HUES48 (cell line): ENCODE measurements at regions not wholly inside any gene's neighbourhood (a gene's known extent, or its start where the extent isn't known, plus 50 kb on each side); places are given as distances from the start of the nearest gene placed in this dataset.

Experiments used
- H3K27ac ChIP-seq: one replicate; pipeline ENCODE4 v1.7.0; 2013; ENCODE audit warnings: low read depth, low read length, inconsistent platforms
- H3K27me3 ChIP-seq: 2 replicates; pipeline ENCODE4 v1.6.1; 2013; ENCODE audit warnings: mild to moderate bottlenecking, low read length; ENCODE audit not compliant: control insufficient read depth, insufficient read depth
- H3K36me3 ChIP-seq: 2 replicates; pipeline ENCODE4 v1.6.1; 2013; ENCODE audit warnings: low read length; ENCODE audit not compliant: control insufficient read depth, insufficient read depth
- H3K4me1 ChIP-seq: 2 replicates; pipeline ENCODE4 v1.6.1; 2013; ENCODE audit warnings: mild to moderate bottlenecking, low read length; ENCODE audit not compliant: control insufficient read depth, insufficient read depth
- H3K4me3 ChIP-seq: 2 replicates; pipeline ENCODE4 v1.5.1; 2013; ENCODE audit warnings: mild to moderate bottlenecking, low read depth, low read length
- H3K9ac ChIP-seq: 2 replicates; pipeline ENCODE4 v1.6.1; 2013; ENCODE audit warnings: mild to moderate bottlenecking, low read depth, low read length, moderate library complexity
- H3K9me3 ChIP-seq: 2 replicates; pipeline ENCODE4 v1.6.1; 2013; ENCODE audit warnings: low read length; ENCODE audit not compliant: control insufficient read depth, insufficient read depth

- Histone ChIP-seq H3K4me3 (no peak overlapping the region), H3K9me3 (no peaks in the 10 kb centered on the region), H3K4me1 (no peaks in the 10 kb centered on the region), H3K27ac (no peak overlapping the region), H3K36me3 (no peaks in the 10 kb centered on the region), H3K27me3 (no peaks in the 10 kb centered on the region; the same call in 1 of the 2 replicates), H3K9ac (no peak overlapping the region)
Observed at GRCh38 chr12:115752156-115752555, 525.3 kb downstream of the MED13L start.

- Histone ChIP-seq H3K4me1 (no peaks in the 10 kb centered on the region), H3K27ac (no peak overlapping the region), H3K4me3 (no peak overlapping the region), H3K9me3 (no peaks in the 10 kb centered on the region), H3K36me3 (no peaks in the 10 kb centered on the region), H3K27me3 (no peaks in the 10 kb centered on the region; the same call in 1 of the 2 replicates), H3K9ac (no peak overlapping the region)
Observed at GRCh38 chr12:115750340-115750739, 527.2 kb downstream of the MED13L start.

- no peaks in the 10 kb centered on the region for H3K4me1 ChIP-seq
- no peak overlapping the region for H3K4me3 ChIP-seq
- H3K36me3 ChIP-seq, result no peaks in the 10 kb centered on the region
- no peaks in the 10 kb centered on the region for H3K27me3 ChIP-seq
- no peak overlapping the region for H3K9ac ChIP-seq
- no peak overlapping the region for H3K27ac ChIP-seq
- H3K9me3 ChIP-seq, result no peaks in the 10 kb centered on the region
Observed at GRCh38 chr12:115749071-115749841, 528.2 kb downstream of the MED13L start.

- Histone ChIP-seq H3K9me3 (no peaks in the 10 kb centered on the region), H3K27ac (no peak overlapping the region), H3K27me3 (no peaks in the 10 kb centered on the region), H3K36me3 (no peaks in the 10 kb centered on the region), H3K4me1 (no peaks in the 10 kb centered on the region), H3K9ac (no peak overlapping the region), H3K4me3 (no peak overlapping the region)
Observed at GRCh38 chr12:115740586-115741155, 536.8 kb downstream of the MED13L start.

- no peaks in the 10 kb centered on the region for H3K9me3 ChIP-seq
- no peaks in the 10 kb centered on the region for H3K4me1 ChIP-seq
- no peak overlapping the region for H3K27ac ChIP-seq
- no peak overlapping the region for H3K4me3 ChIP-seq
- H3K9ac ChIP-seq, result no peak overlapping the region
- H3K36me3 ChIP-seq, result no peaks in the 10 kb centered on the region
- H3K27me3 ChIP-seq, result no peaks in the 10 kb centered on the region
Observed at GRCh38 chr12:115737895-115738294, 539.6 kb downstream of the MED13L start.

- Histone ChIP-seq H3K4me1 (no peaks in the 10 kb centered on the region), H3K4me3 (no peak overlapping the region), H3K27ac (no peak overlapping the region), H3K9me3 (no peaks in the 10 kb centered on the region), H3K9ac (no peak overlapping the region), H3K36me3 (no peaks in the 10 kb centered on the region), H3K27me3 (no peaks in the 10 kb centered on the region)
Observed at GRCh38 chr12:115736360-115736759, 541.1 kb downstream of the MED13L start.

GRCh38 chr12:115730975-115731541 is 546.4 kb downstream of the MED13L start:
- Histone ChIP-seq H3K9me3 (no peaks in the 10 kb centered on the region), H3K27me3 (no peaks in the 10 kb centered on the region), H3K4me1 (no peaks in the 10 kb centered on the region), H3K9ac (no peak overlapping the region), H3K36me3 (no peaks in the 10 kb centered on the region), H3K4me3 (no peak overlapping the region), H3K27ac (no peak overlapping the region)

- Histone ChIP-seq H3K27ac (no peak overlapping the region), H3K36me3 (no peaks in the 10 kb centered on the region), H3K9me3 (no peaks in the 10 kb centered on the region), H3K27me3 (no peaks in the 10 kb centered on the region), H3K4me3 (no peak overlapping the region), H3K9ac (no peak overlapping the region), H3K4me1 (no peaks in the 10 kb centered on the region)
Observed at GRCh38 chr12:115726691-115727090, 550.8 kb downstream of the MED13L start.

- no peaks in the 10 kb centered on the region for H3K9me3 ChIP-seq
- no peak overlapping the region for H3K27ac ChIP-seq
- no peaks in the 10 kb centered on the region for H3K27me3 ChIP-seq
- H3K4me3 ChIP-seq, result no peak overlapping the region
- no peaks in the 10 kb centered on the region for H3K36me3 ChIP-seq
- H3K9ac ChIP-seq, result no peak overlapping the region
- no peaks in the 10 kb centered on the region for H3K4me1 ChIP-seq
Observed at GRCh38 chr12:115722181-115722580, 555.3 kb downstream of the MED13L start.

- Histone ChIP-seq H3K27me3 (no peaks in the 10 kb centered on the region), H3K27ac (no peak overlapping the region), H3K4me3 (no peak overlapping the region), H3K36me3 (no peaks in the 10 kb centered on the region), H3K9me3 (no peaks in the 10 kb centered on the region), H3K4me1 (no peaks in the 10 kb centered on the region), H3K9ac (no peak overlapping the region)
Observed at GRCh38 chr12:115716551-115716950, 560.9 kb downstream of the MED13L start.

- Histone ChIP-seq H3K9ac (no peak overlapping the region), H3K27me3 (no peaks in the 10 kb centered on the region), H3K4me1 (no peaks in the 10 kb centered on the region), H3K36me3 (no peaks in the 10 kb centered on the region), H3K27ac (no peak overlapping the region), H3K9me3 (no peaks in the 10 kb centered on the region), H3K4me3 (no peak overlapping the region)
Observed at GRCh38 chr12:115712676-115713075, 564.8 kb downstream of the MED13L start.
